ENCODE measurements at regions not wholly inside any gene's neighbourhood (a gene's known extent, or its start where the extent isn't known, plus 50 kb on each side); places are given as distances from the start of the nearest gene placed in this dataset.

GRCh38 chr18:65547046-65547445, 203.8 kb upstream of the CDH7 start:
- no peak for TF ChIP-seq ATF2 (CRISPR knock-in tag; IDR thresholded peaks at IDR 0.05; ENCODE audit: borderline replicate concordance, low read depth)
- TF ChIP-seq CTCF (IDR thresholded peaks at IDR 0.05) = no peak
- no peak for TF ChIP-seq ETV6 (CRISPR knock-in tag; IDR thresholded peaks at IDR 0.05)
- TF ChIP-seq NR3C1 (CRISPR knock-in tag; conservative IDR thresholded peaks at IDR 0.05; ENCODE audit: low read depth) = no peak
- no peak for TF ChIP-seq SP1 (CRISPR knock-in tag; conservative IDR thresholded peaks at IDR 0.05)
- no peak for TF ChIP-seq ESRRA (CRISPR knock-in tag; IDR thresholded peaks at IDR 0.05; ENCODE audit: borderline replicate concordance)
- TF ChIP-seq, protein P1, sequence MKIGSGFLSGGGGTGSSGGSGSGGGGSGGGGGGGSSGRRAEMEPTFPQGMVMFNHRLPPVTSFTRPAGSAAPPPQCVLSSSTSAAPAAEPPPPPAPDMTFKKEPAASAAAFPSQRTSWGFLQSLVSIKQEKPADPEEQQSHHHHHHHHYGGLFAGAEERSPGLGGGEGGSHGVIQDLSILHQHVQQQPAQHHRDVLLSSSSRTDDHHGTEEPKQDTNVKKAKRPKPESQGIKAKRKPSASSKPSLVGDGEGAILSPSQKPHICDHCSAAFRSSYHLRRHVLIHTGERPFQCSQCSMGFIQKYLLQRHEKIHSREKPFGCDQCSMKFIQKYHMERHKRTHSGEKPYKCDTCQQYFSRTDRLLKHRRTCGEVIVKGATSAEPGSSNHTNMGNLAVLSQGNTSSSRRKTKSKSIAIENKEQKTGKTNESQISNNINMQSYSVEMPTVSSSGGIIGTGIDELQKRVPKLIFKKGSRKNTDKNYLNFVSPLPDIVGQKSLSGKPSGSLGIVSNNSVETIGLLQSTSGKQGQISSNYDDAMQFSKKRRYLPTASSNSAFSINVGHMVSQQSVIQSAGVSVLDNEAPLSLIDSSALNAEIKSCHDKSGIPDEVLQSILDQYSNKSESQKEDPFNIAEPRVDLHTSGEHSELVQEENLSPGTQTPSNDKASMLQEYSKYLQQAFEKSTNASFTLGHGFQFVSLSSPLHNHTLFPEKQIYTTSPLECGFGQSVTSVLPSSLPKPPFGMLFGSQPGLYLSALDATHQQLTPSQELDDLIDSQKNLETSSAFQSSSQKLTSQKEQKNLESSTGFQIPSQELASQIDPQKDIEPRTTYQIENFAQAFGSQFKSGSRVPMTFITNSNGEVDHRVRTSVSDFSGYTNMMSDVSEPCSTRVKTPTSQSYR (CRISPR knock-in tag; IDR thresholded peaks at IDR 0.05) = no peak
- TF ChIP-seq ZBTB21 (CRISPR knock-in tag; IDR thresholded peaks at IDR 0.05; ENCODE audit: borderline replicate concordance) = no peak
- no peak for TF ChIP-seq TCF7 (CRISPR knock-in tag; IDR thresholded peaks at IDR 0.05; ENCODE audit: low read depth)
- no peak for TF ChIP-seq NFYB (CRISPR knock-in tag; conservative IDR thresholded peaks at IDR 0.05; ENCODE audit: low read depth)
- TF ChIP-seq ZNF232 (CRISPR knock-in tag; IDR thresholded peaks at IDR 0.05) = no peak
- TF ChIP-seq, protein P2, sequence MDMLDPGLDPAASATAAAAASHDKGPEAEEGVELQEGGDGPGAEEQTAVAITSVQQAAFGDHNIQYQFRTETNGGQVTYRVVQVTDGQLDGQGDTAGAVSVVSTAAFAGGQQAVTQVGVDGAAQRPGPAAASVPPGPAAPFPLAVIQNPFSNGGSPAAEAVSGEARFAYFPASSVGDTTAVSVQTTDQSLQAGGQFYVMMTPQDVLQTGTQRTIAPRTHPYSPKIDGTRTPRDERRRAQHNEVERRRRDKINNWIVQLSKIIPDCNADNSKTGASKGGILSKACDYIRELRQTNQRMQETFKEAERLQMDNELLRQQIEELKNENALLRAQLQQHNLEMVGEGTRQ (CRISPR knock-in tag; IDR thresholded peaks at IDR 0.05) = no peak
- no peak for TF ChIP-seq CREB1 (CRISPR knock-in tag; IDR thresholded peaks at IDR 0.05)
- TF ChIP-seq MYBL2 (CRISPR knock-in tag; IDR thresholded peaks at IDR 0.05) = no peak
